ENCODE measurements at regions not wholly inside any gene's neighbourhood (a gene's known extent, or its start where the extent isn't known, plus 50 kb on each side); places are given as distances from the start of the nearest gene placed in this dataset.
A peak's percentile ranks its signal among the peaks of the same experiment; 100 is the strongest.
"Not testable (repeated sequence)": the region's sequence is repeated elsewhere in the genome, so short reads cannot be mapped to it uniquely, and the experiment has no call there.

GRCh38 chr2:142742371-142743214 lies 134.9 kb upstream of the KYNU start:
- no peak overlapping the region for H3K27ac ChIP-seq
- no peak for TF ChIP-seq ZFX (IDR thresholded peaks at IDR 0.05)

DNA sequence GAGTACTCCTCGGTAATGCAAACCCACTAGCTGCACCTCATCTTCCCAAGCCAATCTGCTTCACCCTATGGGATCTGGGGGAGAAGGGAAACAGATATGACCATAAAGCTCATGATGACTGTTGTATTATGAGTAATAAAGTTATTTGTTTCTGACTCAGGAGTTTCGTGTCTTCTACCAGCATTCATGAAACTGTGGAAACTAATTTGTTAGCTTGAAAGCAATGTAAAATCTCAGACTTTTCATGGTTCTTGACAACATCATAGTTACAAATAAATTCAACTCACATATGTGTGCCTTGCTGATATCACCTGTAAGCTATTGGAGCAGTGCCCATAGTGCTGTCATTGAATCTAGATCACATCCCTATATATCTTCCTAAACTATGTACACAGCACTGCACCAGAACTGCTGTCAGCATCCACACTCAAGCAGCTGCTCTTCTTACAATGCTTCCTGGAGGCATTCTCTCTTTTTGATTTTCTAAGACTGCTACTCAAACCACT lies 135.6 kb upstream of the KYNU start:
- TF ChIP-seq, protein P1, sequence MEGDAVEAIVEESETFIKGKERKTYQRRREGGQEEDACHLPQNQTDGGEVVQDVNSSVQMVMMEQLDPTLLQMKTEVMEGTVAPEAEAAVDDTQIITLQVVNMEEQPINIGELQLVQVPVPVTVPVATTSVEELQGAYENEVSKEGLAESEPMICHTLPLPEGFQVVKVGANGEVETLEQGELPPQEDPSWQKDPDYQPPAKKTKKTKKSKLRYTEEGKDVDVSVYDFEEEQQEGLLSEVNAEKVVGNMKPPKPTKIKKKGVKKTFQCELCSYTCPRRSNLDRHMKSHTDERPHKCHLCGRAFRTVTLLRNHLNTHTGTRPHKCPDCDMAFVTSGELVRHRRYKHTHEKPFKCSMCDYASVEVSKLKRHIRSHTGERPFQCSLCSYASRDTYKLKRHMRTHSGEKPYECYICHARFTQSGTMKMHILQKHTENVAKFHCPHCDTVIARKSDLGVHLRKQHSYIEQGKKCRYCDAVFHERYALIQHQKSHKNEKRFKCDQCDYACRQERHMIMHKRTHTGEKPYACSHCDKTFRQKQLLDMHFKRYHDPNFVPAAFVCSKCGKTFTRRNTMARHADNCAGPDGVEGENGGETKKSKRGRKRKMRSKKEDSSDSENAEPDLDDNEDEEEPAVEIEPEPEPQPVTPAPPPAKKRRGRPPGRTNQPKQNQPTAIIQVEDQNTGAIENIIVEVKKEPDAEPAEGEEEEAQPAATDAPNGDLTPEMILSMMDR (conservative IDR thresholded peaks at IDR 0.05): no peak
- TF ChIP-seq ZFX (IDR thresholded peaks at IDR 0.05): no peak
- no peak overlapping the region for H3K27ac ChIP-seq

DNA sequence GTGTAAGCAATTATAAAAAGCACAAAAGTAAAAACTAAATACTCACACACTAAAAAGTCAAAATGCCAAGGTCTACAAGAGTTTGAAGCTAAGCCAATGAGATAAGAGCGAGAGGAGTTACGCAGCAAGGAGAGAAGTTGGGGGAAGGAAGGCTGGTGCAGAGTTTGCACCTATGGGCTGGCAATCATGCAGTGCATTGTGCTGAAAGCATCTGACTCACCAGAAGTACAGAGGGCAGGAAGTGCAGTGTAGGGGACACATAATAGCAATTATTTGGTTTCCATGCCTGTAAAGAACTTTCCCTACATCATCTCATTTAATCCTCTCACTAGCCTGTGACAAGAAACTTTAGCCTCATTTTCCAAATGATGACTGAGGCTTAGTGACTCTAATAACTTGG lies 142.7 kb upstream of the KYNU start:
- H3K27ac ChIP-seq: no peak overlapping the region
- TF ChIP-seq, protein P1 (conservative IDR thresholded peaks at IDR 0.05): no peak
- no peak for TF ChIP-seq ZFX (IDR thresholded peaks at IDR 0.05)

- no peak overlapping the region for H3K27ac ChIP-seq
- no peak for TF ChIP-seq ZFX (IDR thresholded peaks at IDR 0.05)
- TF ChIP-seq, protein P1 (conservative IDR thresholded peaks at IDR 0.05): peak; percentile 30
Measured at GRCh38 chr2:142734231-142734630, 143.2 kb upstream of the KYNU start.

- H3K27ac ChIP-seq: not testable (repeated sequence)
Measured at GRCh38 chr2:142729814-142730213, 147.7 kb upstream of the KYNU start.

- H3K27ac ChIP-seq: not testable (repeated sequence)
Measured at GRCh38 chr2:142727821-142728478, 149.5 kb upstream of the KYNU start.

- TF ChIP-seq, protein P1 (conservative IDR thresholded peaks at IDR 0.05): no peak
- no peak for TF ChIP-seq ZFX (IDR thresholded peaks at IDR 0.05)
- H3K27ac ChIP-seq: no peak overlapping the region
Measured at GRCh38 chr2:142725386-142725785, 152.1 kb upstream of the KYNU start.

DNA sequence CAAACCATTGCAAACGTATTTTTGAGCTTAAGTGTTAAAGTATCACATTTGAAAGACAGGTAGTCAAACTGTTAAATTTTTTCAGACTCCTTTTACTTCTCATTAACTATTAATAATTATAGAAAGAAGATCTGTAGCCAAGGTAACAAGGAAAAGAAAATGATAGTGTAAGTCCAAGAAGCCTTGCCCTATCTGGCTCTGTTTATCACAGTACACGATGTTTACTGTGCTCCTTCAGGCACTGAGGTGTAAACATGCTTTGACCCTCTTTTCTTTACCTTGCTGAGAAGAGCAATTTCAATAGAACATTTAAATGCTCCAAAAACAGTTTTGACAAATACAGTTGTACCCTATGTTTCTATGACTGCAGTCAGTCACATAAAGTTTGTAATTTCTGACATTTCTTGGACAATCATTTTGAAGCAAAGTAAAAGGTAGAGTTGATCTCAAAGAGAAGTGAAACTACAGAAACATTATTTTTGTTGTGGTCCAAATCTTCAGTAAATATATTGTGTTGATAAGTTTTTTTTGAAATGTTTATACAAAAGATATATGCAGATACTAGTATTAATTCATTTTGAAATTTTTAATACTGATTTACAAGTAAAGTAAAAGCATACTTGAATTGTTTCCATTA lies 152.6 kb upstream of the KYNU start:
- TF ChIP-seq, protein P1 (conservative IDR thresholded peaks at IDR 0.05): no peak
- no peak for TF ChIP-seq ZFX (IDR thresholded peaks at IDR 0.05)
- H3K27ac ChIP-seq: no peak overlapping the region

Data from C4-2B (cell line).